ENCODE measurements at regions not wholly inside any gene's neighbourhood (a gene's known extent, or its start where the extent isn't known, plus 50 kb on each side); places are given as distances from the start of the nearest gene placed in this dataset.

GRCh38 chr10:47167591-47167990 lies 132.4 kb upstream of the GDF10 start:
- ChIA-PET CTCF (no interaction called here), POLR2A (no interaction called here)
- no peak for DNase-seq (ENCODE audit: extremely low spot score)
- TF ChIP-seq ZNF384 (IDR thresholded peaks at IDR 0.05) (no peak), HDGF (IDR thresholded peaks at IDR 0.05; ENCODE audit: borderline replicate concordance) (no peak)

- TF ChIP-seq PKNOX1 (IDR thresholded peaks at IDR 0.05) (no peak), FOXM1 (IDR thresholded peaks at IDR 0.05; ENCODE audit: borderline replicate concordance) (no peak), ARNT (IDR thresholded peaks at IDR 0.05) (no peak), FOXK2 (IDR thresholded peaks at IDR 0.05) (no peak), ELF4 (IDR thresholded peaks at IDR 0.05) (no peak), FOXA1 (IDR thresholded peaks at IDR 0.05) (no peak), NFRKB (IDR thresholded peaks at IDR 0.05) (no peak), SP1 (IDR thresholded peaks at IDR 0.05) (no peak), CTBP1 (IDR thresholded peaks at IDR 0.05; ENCODE audit: borderline replicate concordance) (no peak), ZNF384 (IDR thresholded peaks at IDR 0.05) (no peak), SUZ12 (IDR thresholded peaks at IDR 0.05) (no peak), TARDBP (IDR thresholded peaks at IDR 0.05) (no peak), LEF1 (IDR thresholded peaks at IDR 0.05; ENCODE audit: borderline replicate concordance) (no peak), HDGF (IDR thresholded peaks at IDR 0.05; ENCODE audit: borderline replicate concordance) (no peak), L3MBTL2 (conservative IDR thresholded peaks at IDR 0.05) (no peak), BHLHE40 (IDR thresholded peaks at IDR 0.05; ENCODE audit: borderline replicate concordance) (no peak)
- ChIA-PET CTCF (no interaction called here), POLR2A (no interaction called here)
- DNase-seq (ENCODE audit: extremely low spot score) = no peak
Observed at GRCh38 chr10:47169581-47169980, 130.4 kb upstream of the GDF10 start.

- POLR2A ChIA-PET = no interaction called here
- CTCF ChIA-PET = no interaction called here
- no peak for TF ChIP-seq ELF4 (IDR thresholded peaks at IDR 0.05)
- no peak for TF ChIP-seq NFRKB (IDR thresholded peaks at IDR 0.05)
- TF ChIP-seq BHLHE40 (IDR thresholded peaks at IDR 0.05; ENCODE audit: borderline replicate concordance) = no peak
- no peak for DNase-seq (ENCODE audit: extremely low spot score)
Observed at GRCh38 chr10:47173929-47174442, 126.0 kb upstream of the GDF10 start.

GRCh38 chr10:47175181-47176123 lies 124.5 kb upstream of the GDF10 start:
- TF ChIP-seq PKNOX1 (IDR thresholded peaks at IDR 0.05) (peak; percentile 18; the same call in 1 of the 2 replicates), NFRKB (IDR thresholded peaks at IDR 0.05) (no peak)
- CTCF ChIA-PET = no interaction called here
- no peak for DNase-seq (ENCODE audit: extremely low spot score)
- POLR2A ChIA-PET = no interaction called here

GRCh38 chr10:47176206-47176902 lies 123.6 kb upstream of the GDF10 start:
- ChIA-PET CTCF (no interaction called here), POLR2A (no interaction called here)
- DNase-seq (ENCODE audit: extremely low spot score) = no peak
- no peak for TF ChIP-seq L3MBTL2 (conservative IDR thresholded peaks at IDR 0.05)
- TF ChIP-seq SP1 (IDR thresholded peaks at IDR 0.05) = no peak

GRCh38 chr10:47176903-47177868 lies 122.8 kb upstream of the GDF10 start:
- DNase-seq (ENCODE audit: extremely low spot score) = no peak
- ChIA-PET POLR2A (no interaction called here), CTCF (no interaction called here)
- no peak for TF ChIP-seq FOXK2 (IDR thresholded peaks at IDR 0.05)
- TF ChIP-seq TARDBP (IDR thresholded peaks at IDR 0.05) = no peak
- TF ChIP-seq HDGF (IDR thresholded peaks at IDR 0.05; ENCODE audit: borderline replicate concordance) = no peak
- TF ChIP-seq ARNT (IDR thresholded peaks at IDR 0.05) = no peak
- TF ChIP-seq SUZ12 (IDR thresholded peaks at IDR 0.05) = no peak

Measured in HEK293T (cell line).